SK-N-SH treated with all-trans-retinoic acid at 6 μM for 48 hours (cell line): ENCODE measurements at regions not wholly inside any gene's neighbourhood (a gene's known extent, or its start where the extent isn't known, plus 50 kb on each side); places are given as distances from the start of the nearest gene placed in this dataset.

Experiments
- GLIS3 ChIP-seq: fragments of 250-450 bp; sonication (Bioruptor Pico); IDR thresholded peaks from 2 replicates; pipeline ENCODE4 v1.5.0; 2020; ENCODE audit warnings: mild to moderate bottlenecking, moderate library complexity
- RARB ChIP-seq: fragments of 250-450 bp; sonication (Bioruptor Pico); IDR thresholded peaks from 2 replicates; pipeline ENCODE4 v1.8.0; 2021; ENCODE audit warnings: mild to moderate bottlenecking, moderate library complexity
- SNAI2 ChIP-seq: fragments of 250-450 bp; sonication (Bioruptor Pico); IDR thresholded peaks from 2 replicates; pipeline ENCODE4 v1.5.0; 2020; ENCODE audit warnings: mild to moderate bottlenecking, moderate library complexity
- ZFP30 ChIP-seq: fragments of 450-650 bp; formaldehyde crosslinking; IDR thresholded peaks from 2 replicates; pipeline ENCODE4 v1.5.0; 2022; ENCODE audit warnings: mild to moderate bottlenecking, moderate library complexity
- ZNF70 ChIP-seq: fragments of 450-650 bp; formaldehyde crosslinking; IDR thresholded peaks from 2 replicates; pipeline ENCODE4 v1.5.0; 2020; ENCODE audit warnings: mild to moderate bottlenecking, moderate library complexity

- no peak for TF ChIP-seq GLIS3
- TF ChIP-seq RARB: no peak
- TF ChIP-seq SNAI2: no peak
- no peak for TF ChIP-seq ZFP30 (CRISPR knock-in tag)
- no peak for TF ChIP-seq ZNF70 (CRISPR knock-in tag)
These were observed 224.2 kb downstream of the STIM2 start for GRCh38 chr4:27084685-27085361.
